ENCODE measurements at regions not wholly inside any gene's neighbourhood (a gene's known extent, or its start where the extent isn't known, plus 50 kb on each side); places are given as distances from the start of the nearest gene placed in this dataset.

GRCh38 chr6:11953641-11954040, 58.5 kb upstream of the HIVEP1 start:
- no peak for TF ChIP-seq POLR2AphosphoS5 (IDR thresholded peaks at IDR 0.05; ENCODE audit: low read depth, low read length)
- no peak for TF ChIP-seq CTCF (IDR thresholded peaks at IDR 0.05)
- TF ChIP-seq TCF7L2 (IDR thresholded peaks at IDR 0.05; ENCODE audit: low read depth, low read length): no peak
- no peak for TF ChIP-seq SIN3A (IDR thresholded peaks at IDR 0.05; ENCODE audit: borderline replicate concordance, insufficient read depth, low read depth, low read length)
